Fibroblast of skin of right quadriceps (primary cell): ENCODE measurements at regions not wholly inside any gene's neighbourhood (a gene's known extent, or its start where the extent isn't known, plus 50 kb on each side); places are given as distances from the start of the nearest gene placed in this dataset.
"Not testable (repeated sequence)": the region's sequence is repeated elsewhere in the genome, so short reads cannot be mapped to it uniquely, and the experiment has no call there.

Experiments
- DNase-seq: peaks from one replicate; pipeline ENCODE4 v3.0.0-alpha.2; 2013

DNA sequence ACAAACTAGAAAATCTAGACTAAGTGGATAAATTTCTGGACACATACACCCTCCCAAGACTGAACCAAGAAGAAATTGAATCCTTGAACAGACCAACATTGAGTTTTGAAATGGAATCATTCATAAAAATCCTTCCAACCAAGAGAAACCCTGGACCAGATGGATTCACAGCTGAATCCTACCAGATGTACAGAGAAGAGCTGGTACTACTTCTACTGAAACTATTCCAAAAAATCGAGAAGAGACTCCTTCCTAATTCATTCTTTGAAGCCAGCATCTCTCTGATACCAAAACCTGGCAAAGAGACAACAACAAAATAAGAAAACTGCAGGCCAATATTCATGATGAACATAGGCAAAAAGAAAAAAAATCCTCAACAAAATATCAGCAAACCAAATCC lies 227.4 kb downstream of the RPAP3 start:
- no peak for DNase-seq

DNA sequence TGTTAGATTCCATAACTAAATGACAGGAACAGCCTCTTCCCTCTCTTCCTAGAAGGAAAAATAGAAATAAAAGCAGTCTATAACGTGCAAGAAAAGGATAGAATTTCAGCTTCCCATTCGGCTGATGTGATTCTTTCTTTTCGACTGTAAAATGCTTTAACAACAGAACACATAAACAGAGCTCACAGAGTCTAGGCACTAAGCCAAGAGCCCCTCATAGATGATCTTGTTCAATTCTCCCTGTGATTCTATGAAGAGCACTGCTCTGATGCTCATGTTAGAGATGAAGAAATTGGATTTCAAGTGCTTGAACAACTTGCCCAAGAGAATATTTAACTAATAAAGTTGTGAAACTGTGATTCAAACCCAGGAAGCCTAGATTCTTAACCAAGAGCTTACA lies 232.7 kb downstream of the RPAP3 start:
- no peak for DNase-seq

- not testable (repeated sequence) for DNase-seq
These were observed 235.5 kb downstream of the RPAP3 start for GRCh38 chr12:47470349-47470748.

- not testable (repeated sequence) for DNase-seq
These were observed 241.9 kb downstream of the RPAP3 start for GRCh38 chr12:47463918-47464317.

DNA sequence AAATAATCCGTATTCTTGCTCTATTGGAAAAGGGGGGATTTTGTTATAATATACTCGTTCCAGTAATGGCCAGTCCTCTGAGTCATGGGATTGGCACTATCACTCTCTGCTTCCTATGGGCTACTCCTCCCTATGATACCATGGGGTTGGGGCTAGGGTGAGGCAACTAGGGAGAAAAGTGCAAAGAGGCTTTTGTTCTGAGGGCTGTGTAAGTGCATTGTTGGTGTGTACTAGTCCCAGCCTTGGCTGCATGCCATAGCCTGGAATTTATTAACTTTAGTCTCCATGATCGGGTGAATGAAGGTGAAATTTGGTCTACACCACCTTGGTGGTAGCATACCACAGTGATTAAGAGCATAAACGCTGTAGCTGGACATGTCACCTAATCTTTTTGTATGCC lies 247.6 kb downstream of the RPAP3 start:
- no peak for DNase-seq

DNA sequence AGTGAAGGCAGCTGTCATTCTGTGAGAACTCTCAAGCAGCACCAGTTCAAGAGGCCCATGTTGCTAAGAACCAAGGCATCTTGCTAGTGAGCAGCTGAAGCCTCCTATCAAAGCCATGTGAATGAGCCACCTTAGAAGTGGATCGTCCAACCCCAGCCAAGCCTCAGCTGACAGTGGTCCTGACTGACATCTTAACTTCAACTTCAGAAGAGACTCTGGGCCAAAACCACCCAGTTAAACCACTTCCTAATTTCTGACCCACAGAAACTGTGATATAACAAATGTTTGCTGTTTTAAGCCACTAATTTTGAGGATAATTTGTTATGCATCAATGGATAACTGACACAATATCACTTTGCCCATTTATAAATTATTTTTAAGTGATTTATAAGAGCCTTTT lies 256.0 kb downstream of the RPAP3 start:
- DNase-seq, result no peak

DNA sequence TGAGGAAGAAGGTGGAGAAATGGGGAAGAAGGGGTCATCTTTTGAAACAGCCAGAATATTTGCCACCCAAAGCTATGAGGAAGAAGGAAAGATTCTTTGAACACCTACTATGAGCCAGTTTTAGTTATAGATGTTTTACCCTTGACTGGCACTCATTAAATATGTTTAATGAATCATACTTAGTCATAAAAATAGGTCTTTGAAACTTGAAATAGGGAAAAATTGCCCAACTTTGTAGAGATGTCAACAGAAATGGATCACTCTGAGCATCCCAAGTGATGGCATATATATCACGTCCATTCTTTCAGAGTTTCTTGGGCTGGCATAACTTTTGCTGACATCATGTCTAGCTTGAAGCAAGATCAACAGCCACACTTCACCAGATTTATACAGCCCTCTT lies 263.5 kb downstream of the RPAP3 start:
- DNase-seq, result no peak

- no peak for DNase-seq
These were observed 264.3 kb downstream of the RPAP3 start for GRCh38 chr12:47441490-47441889.

DNA sequence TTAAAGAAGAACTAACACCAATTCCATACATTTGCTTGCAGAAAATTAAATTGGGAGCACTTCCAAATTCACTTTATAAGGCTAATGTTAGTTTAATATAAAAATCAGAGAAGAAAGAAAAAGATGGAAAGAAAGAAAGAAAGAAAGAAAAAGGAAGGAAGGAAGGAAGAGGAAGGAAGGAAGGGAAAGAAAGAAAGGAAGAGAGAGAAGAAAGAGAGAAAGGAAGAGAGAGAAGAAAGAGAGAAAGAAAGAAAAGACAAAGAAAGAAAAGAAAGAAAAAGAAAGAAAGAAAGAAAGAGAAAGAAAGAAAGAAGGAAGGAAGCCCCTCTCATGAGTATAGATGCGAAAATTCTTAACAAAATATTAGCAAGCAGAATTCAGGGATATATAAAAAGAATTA lies 267.7 kb downstream of the RPAP3 start:
- no peak for DNase-seq

DNA sequence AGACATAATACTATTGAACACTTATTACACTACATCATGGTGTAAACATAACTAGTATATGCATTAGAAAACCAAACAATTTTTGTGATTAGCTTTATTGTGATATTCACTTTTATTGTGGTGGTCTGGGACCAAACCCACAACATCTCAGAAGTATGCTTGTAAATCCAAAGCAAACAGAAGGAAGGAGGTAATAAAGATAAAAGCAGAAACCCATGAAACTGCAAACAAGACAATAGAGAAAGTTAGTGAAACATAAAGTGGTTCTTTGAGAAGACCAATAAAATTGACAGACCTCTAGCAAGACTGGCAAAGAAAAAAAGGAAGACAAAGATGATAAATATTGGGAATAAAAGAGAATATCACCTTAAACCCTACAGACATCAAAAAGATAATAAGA lies 268.3 kb downstream of the RPAP3 start:
- no peak for DNase-seq

- DNase-seq, result peak; percentile 14
These were observed 272.0 kb downstream of the RPAP3 start for GRCh38 chr12:47433876-47434275.

GRCh38 chr12:47426678-47427309 lies 279.0 kb downstream of the RPAP3 start:
- not testable (repeated sequence) for DNase-seq

DNA sequence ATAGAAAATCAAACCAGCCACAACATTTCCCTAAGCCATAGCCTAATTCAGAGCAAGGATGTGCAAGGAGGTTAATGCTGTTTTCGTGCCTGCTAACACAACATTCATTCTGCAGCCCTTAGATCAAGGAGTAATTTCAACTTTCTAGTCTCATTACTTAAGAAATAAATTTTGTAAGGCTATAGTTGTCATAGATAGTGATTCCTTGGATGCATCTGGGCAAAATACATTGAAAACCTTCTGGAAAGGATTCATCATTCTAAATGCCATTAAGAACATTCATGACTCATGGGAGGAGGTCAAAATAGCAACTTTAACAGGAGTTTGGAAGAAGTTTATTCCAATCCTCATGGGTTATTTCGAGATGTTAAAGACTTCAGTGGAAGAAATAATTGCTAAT lies 283.2 kb downstream of the RPAP3 start:
- peak; percentile 62 for DNase-seq

DNA sequence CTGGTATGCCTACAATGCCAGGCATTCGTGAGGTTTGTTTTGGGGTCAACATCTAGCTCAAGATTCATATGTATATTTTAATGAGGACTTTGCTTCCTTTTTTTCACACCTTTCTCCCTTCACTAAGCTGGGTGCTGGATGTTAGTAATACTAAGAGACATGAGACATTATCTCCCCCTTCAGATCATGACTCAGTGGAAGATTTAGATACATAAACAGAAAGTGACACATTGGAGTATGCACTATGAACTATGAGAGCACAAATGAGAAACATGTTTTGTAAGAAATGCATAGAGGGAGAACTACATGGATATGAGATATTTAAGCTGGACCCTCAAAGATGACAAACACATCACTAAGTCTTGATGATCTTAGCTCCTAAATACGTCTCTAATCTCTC lies 286.3 kb downstream of the RPAP3 start:
- peak; percentile 72 for DNase-seq

GRCh38 chr12:47417955-47418354 lies 287.9 kb downstream of the RPAP3 start:
- no peak for DNase-seq

DNA sequence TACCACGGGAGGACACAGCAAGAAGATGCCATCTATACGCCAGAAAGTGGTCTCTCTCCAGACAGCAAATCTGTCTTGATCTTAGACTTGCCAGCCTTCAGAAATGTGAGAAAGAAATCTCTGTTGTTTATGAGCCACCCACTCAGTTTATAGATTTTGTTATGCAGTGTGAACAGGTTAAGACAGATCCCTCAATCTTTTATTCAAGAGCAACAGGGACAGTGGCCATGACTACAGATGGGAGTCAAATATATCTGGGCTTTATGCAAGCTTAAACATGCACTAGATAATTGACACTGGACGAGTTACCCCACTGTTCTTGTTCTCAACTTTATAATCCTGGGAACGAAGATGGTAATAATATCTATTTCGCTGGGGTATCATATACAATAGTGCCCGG lies 288.7 kb downstream of the RPAP3 start:
- no peak for DNase-seq

DNA sequence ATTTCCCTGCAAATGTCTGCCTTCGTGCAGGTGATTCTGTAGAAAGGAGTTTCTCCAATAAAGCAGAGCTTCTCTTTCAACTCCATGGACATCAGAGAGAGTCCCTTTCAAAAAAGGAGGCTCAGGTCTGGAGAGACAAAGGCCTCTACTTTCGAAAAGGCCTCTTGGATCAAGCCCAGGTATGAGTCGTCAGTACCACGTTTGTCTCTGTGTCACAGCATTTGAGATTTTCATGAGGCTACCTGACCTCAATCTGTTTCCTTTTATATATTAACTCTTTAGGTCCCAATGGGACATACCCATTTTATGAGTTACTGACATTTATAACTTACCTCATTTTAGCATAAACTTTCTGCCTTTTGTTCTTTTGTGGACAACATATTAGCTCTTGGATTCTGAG lies 290.8 kb downstream of the RPAP3 start:
- no peak for DNase-seq

GRCh38 chr12:47414511-47414910 lies 291.3 kb downstream of the RPAP3 start:
- no peak for DNase-seq

DNA sequence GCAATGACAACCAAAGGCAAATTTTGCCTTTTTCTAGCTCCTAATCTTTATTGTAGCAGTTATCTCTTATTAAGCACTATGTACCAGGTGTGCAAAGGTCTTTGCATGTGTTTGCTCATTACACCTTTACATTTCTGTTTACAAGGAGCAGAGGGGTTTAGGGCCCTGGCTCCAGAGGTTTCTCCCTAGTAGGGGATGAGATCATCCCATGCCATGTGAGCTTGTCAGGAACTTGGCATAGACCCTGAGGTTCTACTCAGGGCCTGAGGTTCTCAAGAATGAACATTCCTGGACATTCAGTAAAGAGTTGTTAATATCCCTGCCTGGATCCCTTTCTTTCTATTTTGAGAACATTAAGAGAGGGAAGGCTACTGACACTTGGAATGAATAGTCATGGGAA lies 292.0 kb downstream of the RPAP3 start:
- peak; percentile 37 for DNase-seq

DNA sequence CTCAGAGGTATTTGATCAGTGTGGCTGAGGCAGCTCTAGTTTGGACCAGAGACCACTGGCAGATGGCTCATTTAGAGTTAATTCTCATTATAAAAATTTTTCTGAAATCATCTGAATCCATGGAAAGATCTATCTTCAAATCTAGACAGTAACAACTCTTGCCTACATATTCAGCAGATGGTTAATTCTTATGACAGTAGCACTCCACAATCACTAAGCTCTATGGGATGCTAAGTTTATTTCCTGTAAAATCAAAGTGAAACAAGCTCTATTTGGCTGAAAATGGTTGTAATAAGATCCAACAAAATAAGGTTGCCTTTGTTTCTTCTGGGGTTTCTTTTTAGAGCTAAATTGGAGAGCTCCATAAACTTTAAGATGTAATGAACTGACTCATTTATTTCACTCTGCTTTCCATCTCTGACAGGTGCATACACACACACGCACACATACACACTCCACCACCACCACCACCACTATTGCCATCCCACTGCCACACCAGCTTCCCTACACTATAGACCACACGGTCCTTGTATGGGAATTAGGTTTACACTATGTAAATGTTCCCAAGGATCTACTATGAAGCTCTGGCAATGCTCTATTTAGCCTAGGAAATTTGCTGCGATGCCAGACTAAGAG lies 293.1 kb downstream of the RPAP3 start:
- no peak for DNase-seq

DNA sequence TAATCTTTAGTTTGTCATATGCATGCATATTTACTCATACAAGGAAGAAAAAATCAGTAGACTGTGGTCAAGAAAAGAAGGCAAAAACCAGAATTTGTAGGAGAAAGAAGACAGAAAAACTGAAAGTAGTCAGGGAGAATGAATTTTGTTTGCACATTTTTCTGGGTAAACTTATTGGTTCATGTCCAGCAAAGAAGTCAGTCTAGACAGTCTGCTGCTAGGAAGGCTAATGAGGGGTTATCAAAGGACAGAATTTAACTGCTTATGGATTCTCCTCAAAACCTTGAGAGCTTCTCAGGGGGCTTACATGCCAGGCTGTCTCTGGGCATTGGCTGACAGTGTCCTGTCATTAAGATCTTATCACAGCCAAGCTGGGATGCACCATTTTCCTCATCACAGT lies 293.9 kb downstream of the RPAP3 start:
- no peak for DNase-seq

- no peak for DNase-seq
These were observed 295.0 kb downstream of the RPAP3 start for GRCh38 chr12:47410862-47411261.

- no peak for DNase-seq
These were observed 295.4 kb downstream of the RPAP3 start for GRCh38 chr12:47410383-47410782.

DNA sequence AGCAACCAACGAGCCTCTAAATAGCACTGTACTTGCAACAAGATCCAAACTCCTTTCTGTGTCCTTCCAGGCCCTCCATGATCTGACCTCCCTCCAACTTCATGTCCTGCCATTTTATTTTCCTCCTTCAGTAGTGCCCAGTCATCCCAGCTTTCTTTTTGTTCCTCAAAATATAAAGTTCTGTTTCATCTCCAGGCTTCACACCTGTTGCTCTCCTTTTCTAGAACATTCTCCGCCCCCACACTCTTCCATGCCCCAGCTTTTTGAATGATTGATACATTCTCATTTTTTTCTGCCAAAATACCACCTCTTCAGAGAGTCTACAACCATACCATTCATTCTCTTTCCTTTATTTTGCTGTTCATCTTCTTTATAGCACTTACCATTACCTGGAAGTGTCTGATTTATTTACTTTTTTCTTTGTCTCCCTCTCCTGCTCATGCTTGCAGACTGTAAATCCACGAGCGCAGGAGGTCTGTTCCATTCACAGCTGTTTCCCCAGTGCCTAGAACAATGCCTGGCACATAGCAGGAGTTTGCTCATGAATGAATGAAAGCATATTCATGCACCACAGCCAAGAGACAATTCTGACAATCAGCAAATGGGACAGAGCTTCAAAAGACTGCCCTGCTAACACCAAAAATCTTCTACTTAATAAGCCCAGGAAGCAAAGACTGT lies 296.4 kb downstream of the RPAP3 start:
- no peak for DNase-seq
